ENCODE measurements at regions not wholly inside any gene's neighbourhood (a gene's known extent, or its start where the extent isn't known, plus 50 kb on each side); places are given as distances from the start of the nearest gene placed in this dataset.
"Not testable (repeated sequence)": the region's sequence is repeated elsewhere in the genome, so short reads cannot be mapped to it uniquely, and the experiment has no call there.

DNA sequence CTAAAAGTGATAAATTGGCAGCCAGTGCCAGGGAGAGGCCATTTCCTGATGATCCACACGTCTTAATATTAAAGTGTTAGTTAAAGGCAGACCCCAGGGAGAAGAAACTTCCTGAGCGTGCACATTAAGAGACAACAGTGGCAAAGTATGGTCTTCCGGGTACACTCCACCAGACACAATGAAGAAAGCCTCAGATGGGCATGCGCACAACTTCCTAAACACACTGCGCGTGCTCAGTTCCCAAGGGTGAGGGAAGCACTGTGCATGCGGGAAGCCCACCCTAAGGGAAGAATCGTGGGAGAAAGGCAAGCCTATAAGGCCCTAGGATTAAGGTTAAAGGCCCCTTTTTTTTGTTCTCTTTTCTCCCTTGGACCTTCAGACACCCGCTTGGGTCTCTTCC, 140.7 kb upstream of the CDKN3 start:
- Histone ChIP-seq H3K4me3 (ENCODE audit: low read depth in 1 of 5, low read length in 5 of 5) (no peak overlapping the region), H3K27me3 (ENCODE audit: control insufficient read depth in 5 of 5, insufficient read depth in 4 of 5, low read length in 5 of 5) (no peaks in the 10 kb centered on the region), H3K36me3 (ENCODE audit: control insufficient read depth in 5 of 5, insufficient read depth in 5 of 5, low read length in 5 of 5) (no peaks in the 10 kb centered on the region), H3K9me3 (ENCODE audit: control insufficient read depth in 5 of 5, low read length in 5 of 5) (no peaks in the 10 kb centered on the region), H3K9ac (ENCODE audit: low read length in 5 of 5) (no peak overlapping the region), H3K4me1 (ENCODE audit: control insufficient read depth in 5 of 5, insufficient read depth in 5 of 5, low read length in 5 of 5) (no peaks in the 10 kb centered on the region), H3K27ac (ENCODE audit: low read depth, low read length) (no peak overlapping the region)

DNA sequence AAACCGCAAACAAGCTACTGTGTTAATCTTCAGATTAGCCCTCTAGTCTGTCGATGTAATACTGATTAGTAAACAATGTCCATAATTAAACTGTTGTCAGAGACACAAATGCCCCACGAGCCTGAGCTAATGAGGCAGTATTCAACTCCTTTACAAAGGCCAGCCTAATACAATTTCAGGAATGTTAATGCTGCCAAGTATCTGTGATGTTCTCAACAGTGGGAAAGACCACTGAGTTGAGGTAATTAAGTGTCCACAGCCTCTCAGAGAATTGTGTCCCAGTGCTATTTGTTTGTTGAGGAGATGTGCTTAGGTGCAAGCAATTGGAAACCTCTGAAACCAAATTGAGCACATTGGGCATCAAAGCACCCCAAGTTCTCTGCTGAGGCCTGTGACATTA, 139.4 kb upstream of the CDKN3 start:
- Histone ChIP-seq H3K9ac (ENCODE audit: low read length in 5 of 5) (no peak overlapping the region), H3K27me3 (ENCODE audit: control insufficient read depth in 5 of 5, insufficient read depth in 4 of 5, low read length in 5 of 5) (no peaks in the 10 kb centered on the region), H3K27ac (ENCODE audit: low read depth, low read length) (no peak overlapping the region), H3K4me3 (ENCODE audit: low read depth in 1 of 5, low read length in 5 of 5) (no peak overlapping the region), H3K36me3 (ENCODE audit: control insufficient read depth in 5 of 5, insufficient read depth in 5 of 5, low read length in 5 of 5) (no peaks in the 10 kb centered on the region), H3K4me1 (ENCODE audit: control insufficient read depth in 5 of 5, insufficient read depth in 5 of 5, low read length in 5 of 5) (no peaks in the 10 kb centered on the region), H3K9me3 (ENCODE audit: control insufficient read depth in 5 of 5, low read length in 5 of 5) (no peaks in the 10 kb centered on the region)

DNA sequence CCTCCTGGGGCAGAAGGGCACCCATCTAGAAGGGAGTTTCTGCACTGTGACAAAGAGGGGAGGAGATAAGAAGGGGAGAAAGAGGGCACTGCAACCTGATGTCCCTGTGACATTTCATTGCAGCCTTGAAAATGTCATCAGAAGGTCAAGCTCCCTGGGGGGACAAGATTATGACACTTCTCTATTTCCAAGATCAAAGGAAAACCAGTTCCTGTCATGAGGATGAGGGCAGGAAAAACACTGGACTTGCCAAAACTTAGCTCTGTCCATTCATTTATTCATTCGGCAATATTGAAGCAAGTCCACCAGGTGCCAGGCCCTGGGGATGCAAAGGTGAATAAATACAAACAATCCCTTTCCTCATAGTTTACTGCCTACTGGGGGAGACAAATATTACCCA, 138.4 kb upstream of the CDKN3 start:
- Histone ChIP-seq H3K36me3 (ENCODE audit: control insufficient read depth in 5 of 5, insufficient read depth in 5 of 5, low read length in 5 of 5) (no peaks in the 10 kb centered on the region), H3K9ac (ENCODE audit: low read length in 5 of 5) (no peak overlapping the region), H3K4me1 (ENCODE audit: control insufficient read depth in 5 of 5, insufficient read depth in 5 of 5, low read length in 5 of 5) (no peaks in the 10 kb centered on the region), H3K4me3 (ENCODE audit: low read depth in 1 of 5, low read length in 5 of 5) (no peak overlapping the region), H3K27me3 (ENCODE audit: control insufficient read depth in 5 of 5, insufficient read depth in 4 of 5, low read length in 5 of 5) (no peaks in the 10 kb centered on the region), H3K27ac (ENCODE audit: low read depth, low read length) (no peak overlapping the region), H3K9me3 (ENCODE audit: control insufficient read depth in 5 of 5, low read length in 5 of 5) (no peaks in the 10 kb centered on the region)

DNA sequence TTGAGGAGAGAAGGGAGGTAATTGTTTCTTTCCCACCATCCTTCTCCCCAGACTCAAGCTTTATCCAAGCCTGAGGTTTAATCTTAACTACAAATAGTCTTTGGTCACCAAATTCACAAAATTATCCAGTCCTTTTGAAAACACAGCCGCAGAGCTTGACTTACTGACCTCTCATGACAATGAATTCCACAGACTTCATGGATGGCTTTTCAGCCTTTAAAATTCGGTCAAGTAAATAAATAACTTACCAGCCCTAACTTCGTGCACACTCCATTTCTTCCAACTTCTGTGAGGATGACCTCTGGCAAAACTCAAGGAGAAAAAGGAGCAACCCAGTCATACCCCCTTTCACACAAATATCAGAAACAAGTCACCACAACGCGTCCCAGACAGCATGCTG, 137.0 kb upstream of the CDKN3 start:
- no peak overlapping the region for H3K27ac ChIP-seq (ENCODE audit: low read depth, low read length)
- H3K9me3 ChIP-seq (ENCODE audit: control insufficient read depth in 5 of 5, low read length in 5 of 5): no peaks in the 10 kb centered on the region
- H3K4me1 ChIP-seq (ENCODE audit: control insufficient read depth in 5 of 5, insufficient read depth in 5 of 5, low read length in 5 of 5): no peaks in the 10 kb centered on the region
- H3K27me3 ChIP-seq (ENCODE audit: control insufficient read depth in 5 of 5, insufficient read depth in 4 of 5, low read length in 5 of 5): no peaks in the 10 kb centered on the region
- no peaks in the 10 kb centered on the region for H3K36me3 ChIP-seq (ENCODE audit: control insufficient read depth in 5 of 5, insufficient read depth in 5 of 5, low read length in 5 of 5)
- no peak overlapping the region for H3K4me3 ChIP-seq (ENCODE audit: low read depth in 1 of 5, low read length in 5 of 5)
- no peak overlapping the region for H3K9ac ChIP-seq (ENCODE audit: low read length in 5 of 5)

- Histone ChIP-seq H3K27ac (ENCODE audit: low read depth, low read length) (no peak overlapping the region), H3K4me1 (ENCODE audit: control insufficient read depth in 5 of 5, insufficient read depth in 5 of 5, low read length in 5 of 5) (no peaks in the 10 kb centered on the region), H3K36me3 (ENCODE audit: control insufficient read depth in 5 of 5, insufficient read depth in 5 of 5, low read length in 5 of 5) (no peaks in the 10 kb centered on the region), H3K4me3 (ENCODE audit: low read depth in 1 of 5, low read length in 5 of 5) (no peak overlapping the region), H3K9ac (ENCODE audit: low read length in 5 of 5) (no peak overlapping the region), H3K9me3 (ENCODE audit: control insufficient read depth in 5 of 5, low read length in 5 of 5) (no peaks in the 10 kb centered on the region), H3K27me3 (ENCODE audit: control insufficient read depth in 5 of 5, insufficient read depth in 4 of 5, low read length in 5 of 5) (no peaks in the 10 kb centered on the region)
These were observed 135.5 kb upstream of the CDKN3 start for GRCh38 chr14:54261283-54261682.

DNA sequence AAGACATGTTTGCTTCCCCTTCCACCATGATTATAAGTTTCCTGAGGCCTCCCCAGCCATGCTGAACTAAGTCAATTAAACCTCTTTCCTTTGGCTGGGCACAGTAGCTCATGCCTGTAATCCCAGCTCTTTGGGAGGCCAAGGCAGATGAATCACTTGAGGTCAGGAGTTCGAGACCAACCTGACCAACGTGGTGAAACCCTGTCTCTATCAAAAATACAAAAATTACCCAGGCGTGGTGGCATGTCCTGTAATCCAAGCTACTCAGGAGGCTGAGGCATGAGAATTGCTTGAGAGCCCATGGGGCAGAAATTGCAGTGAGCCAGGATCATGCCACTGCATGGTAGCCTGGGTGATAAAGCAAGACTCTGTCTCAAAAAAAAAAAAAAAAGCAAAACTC, 130.2 kb upstream of the CDKN3 start:
- H3K36me3 ChIP-seq (ENCODE audit: control insufficient read depth in 5 of 5, insufficient read depth in 5 of 5, low read length in 5 of 5); H3K4me3 ChIP-seq (ENCODE audit: low read depth in 1 of 5, low read length in 5 of 5); H3K27me3 ChIP-seq (ENCODE audit: control insufficient read depth in 5 of 5, insufficient read depth in 4 of 5, low read length in 5 of 5); H3K27ac ChIP-seq (ENCODE audit: low read depth, low read length); H3K4me1 ChIP-seq (ENCODE audit: control insufficient read depth in 5 of 5, insufficient read depth in 5 of 5, low read length in 5 of 5); H3K9me3 ChIP-seq (ENCODE audit: control insufficient read depth in 5 of 5, low read length in 5 of 5); H3K9ac ChIP-seq (ENCODE audit: low read length in 5 of 5): not testable (repeated sequence)

- no peaks in the 10 kb centered on the region for H3K9me3 ChIP-seq (ENCODE audit: control insufficient read depth in 5 of 5, low read length in 5 of 5)
- H3K36me3 ChIP-seq (ENCODE audit: control insufficient read depth in 5 of 5, insufficient read depth in 5 of 5, low read length in 5 of 5): no peaks in the 10 kb centered on the region
- no peaks in the 10 kb centered on the region for H3K4me1 ChIP-seq (ENCODE audit: control insufficient read depth in 5 of 5, insufficient read depth in 5 of 5, low read length in 5 of 5)
- H3K27me3 ChIP-seq (ENCODE audit: control insufficient read depth in 5 of 5, insufficient read depth in 4 of 5, low read length in 5 of 5): no peaks in the 10 kb centered on the region
- no peak overlapping the region for H3K27ac ChIP-seq (ENCODE audit: low read depth, low read length)
- H3K9ac ChIP-seq (ENCODE audit: low read length in 5 of 5): no peak overlapping the region
- H3K4me3 ChIP-seq (ENCODE audit: low read depth in 1 of 5, low read length in 5 of 5): no peak overlapping the region
These were observed 129.6 kb upstream of the CDKN3 start for GRCh38 chr14:54267172-54267571.

GRCh38 chr14:54275997-54276725, 120.6 kb upstream of the CDKN3 start:
- Histone ChIP-seq H3K36me3 (ENCODE audit: control insufficient read depth in 5 of 5, insufficient read depth in 5 of 5, low read length in 5 of 5) (no peaks in the 10 kb centered on the region), H3K9ac (ENCODE audit: low read length in 5 of 5) (no peak overlapping the region), H3K27ac (ENCODE audit: low read depth, low read length) (no peak overlapping the region), H3K4me3 (ENCODE audit: low read depth in 1 of 5, low read length in 5 of 5) (no peak overlapping the region), H3K9me3 (ENCODE audit: control insufficient read depth in 5 of 5, low read length in 5 of 5) (no peaks in the 10 kb centered on the region), H3K4me1 (ENCODE audit: control insufficient read depth in 5 of 5, insufficient read depth in 5 of 5, low read length in 5 of 5) (no peaks in the 10 kb centered on the region), H3K27me3 (ENCODE audit: control insufficient read depth in 5 of 5, insufficient read depth in 4 of 5, low read length in 5 of 5) (no peaks in the 10 kb centered on the region)

DNA sequence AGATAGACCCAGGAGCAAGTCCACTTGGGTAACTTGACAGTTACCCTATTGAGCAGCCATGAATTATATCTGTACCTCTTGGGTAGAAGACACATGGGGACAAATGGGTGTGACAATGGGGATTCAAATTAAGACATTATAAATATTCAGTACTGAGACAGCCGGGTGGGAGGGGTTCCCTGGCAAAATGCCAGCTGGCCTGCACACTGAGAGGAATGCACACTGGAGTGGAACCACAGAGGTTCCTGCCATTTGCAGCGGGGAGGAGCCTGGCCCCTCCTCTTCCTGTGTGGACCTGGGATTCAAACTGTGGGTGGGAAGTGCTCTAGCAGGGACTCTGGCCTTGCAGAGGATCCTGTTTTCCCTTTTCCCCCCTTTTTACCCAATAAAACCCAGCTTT, 118.7 kb upstream of the CDKN3 start:
- no peak overlapping the region for H3K9ac ChIP-seq (ENCODE audit: low read length in 5 of 5)
- H3K9me3 ChIP-seq (ENCODE audit: control insufficient read depth in 5 of 5, low read length in 5 of 5): no peaks in the 10 kb centered on the region
- H3K4me3 ChIP-seq (ENCODE audit: low read depth in 1 of 5, low read length in 5 of 5): no peak overlapping the region
- no peak overlapping the region for H3K27ac ChIP-seq (ENCODE audit: low read depth, low read length)
- no peaks in the 10 kb centered on the region for H3K27me3 ChIP-seq (ENCODE audit: control insufficient read depth in 5 of 5, insufficient read depth in 4 of 5, low read length in 5 of 5)
- H3K36me3 ChIP-seq (ENCODE audit: control insufficient read depth in 5 of 5, insufficient read depth in 5 of 5, low read length in 5 of 5): no peaks in the 10 kb centered on the region
- no peaks in the 10 kb centered on the region for H3K4me1 ChIP-seq (ENCODE audit: control insufficient read depth in 5 of 5, insufficient read depth in 5 of 5, low read length in 5 of 5)

- no peaks in the 10 kb centered on the region for H3K9me3 ChIP-seq (ENCODE audit: control insufficient read depth in 5 of 5, low read length in 5 of 5)
- no peak overlapping the region for H3K4me3 ChIP-seq (ENCODE audit: low read depth in 1 of 5, low read length in 5 of 5)
- H3K27ac ChIP-seq (ENCODE audit: low read depth, low read length): no peak overlapping the region
- no peaks in the 10 kb centered on the region for H3K27me3 ChIP-seq (ENCODE audit: control insufficient read depth in 5 of 5, insufficient read depth in 4 of 5, low read length in 5 of 5)
- H3K36me3 ChIP-seq (ENCODE audit: control insufficient read depth in 5 of 5, insufficient read depth in 5 of 5, low read length in 5 of 5): no peaks in the 10 kb centered on the region
- H3K4me1 ChIP-seq (ENCODE audit: control insufficient read depth in 5 of 5, insufficient read depth in 5 of 5, low read length in 5 of 5): no peaks in the 10 kb centered on the region
- H3K9ac ChIP-seq (ENCODE audit: low read length in 5 of 5): no peak overlapping the region
These were observed 118.0 kb upstream of the CDKN3 start for GRCh38 chr14:54278665-54279295.
